GM12872 (cell line): ENCODE measurements at regions not wholly inside any gene's neighbourhood (a gene's known extent, or its start where the extent isn't known, plus 50 kb on each side); places are given as distances from the start of the nearest gene placed in this dataset.

Experiments used
- CTCF ChIP-seq: IDR thresholded peaks from 3 replicates; pipeline ENCODE4 v1.5.1; 2011; ENCODE audit warnings: low read depth, mild to moderate bottlenecking, low read length, moderate library complexity; ENCODE audit not compliant: insufficient read depth

GRCh38 chr4:17218786-17219185, 293.1 kb downstream of the QDPR start:
- no peak for TF ChIP-seq CTCF

- TF ChIP-seq CTCF, result no peak
These were observed 304.8 kb downstream of the QDPR start for GRCh38 chr4:17206829-17207801.

GRCh38 chr4:17204908-17205307, 306.5 kb upstream of the LDB2 start:
- TF ChIP-seq CTCF, result no peak

- no peak for TF ChIP-seq CTCF
These were observed 305.4 kb upstream of the LDB2 start for GRCh38 chr4:17203797-17204196.

- TF ChIP-seq CTCF, result no peak
These were observed 298.6 kb upstream of the LDB2 start for GRCh38 chr4:17197070-17197469.

- no peak for TF ChIP-seq CTCF
These were observed 297.2 kb upstream of the LDB2 start for GRCh38 chr4:17195461-17196275.

GRCh38 chr4:17194586-17194985, 296.1 kb upstream of the LDB2 start:
- TF ChIP-seq CTCF, result no peak
